NCI-H2029 treated with DMSO at 0.1 percent for 48 hours (cell line): ENCODE measurements at regions not wholly inside any gene's neighbourhood (a gene's known extent, or its start where the extent isn't known, plus 50 kb on each side); places are given as distances from the start of the nearest gene placed in this dataset.
"Not testable (repeated sequence)": the region's sequence is repeated elsewhere in the genome, so short reads cannot be mapped to it uniquely, and the experiment has no call there.

Experiments used
- DNase-seq: peaks from one replicate; lab custom pipeline; 2025; lab: John Stamatoyannopoulos, UW

- DNase-seq, result no peak
Measured at GRCh38 chr2:83874712-83875430, 584.2 kb downstream of the SUCLG1 start.

- no peak for DNase-seq
Measured at GRCh38 chr2:83874066-83874465, 585.0 kb downstream of the SUCLG1 start.

DNA sequence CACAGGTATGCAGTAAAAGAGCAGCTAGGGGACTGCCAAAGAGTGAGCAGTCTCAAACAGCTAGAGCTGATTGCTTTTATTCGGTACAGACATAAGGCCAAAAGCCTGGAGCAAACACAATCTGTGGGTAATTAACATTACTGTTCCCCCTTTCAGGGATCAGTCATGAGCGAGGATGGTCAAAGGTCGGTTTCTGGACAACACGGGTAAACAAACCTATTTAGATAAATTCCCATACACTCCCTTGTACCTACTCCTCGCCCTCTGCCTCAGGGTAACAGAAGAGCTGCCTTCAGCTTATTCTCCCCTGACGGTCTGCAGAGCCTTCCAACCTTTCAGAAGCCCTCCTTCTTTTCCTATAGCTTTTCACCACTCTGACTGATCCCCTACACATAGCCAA lies 586.0 kb downstream of the SUCLG1 start:
- no peak for DNase-seq

DNA sequence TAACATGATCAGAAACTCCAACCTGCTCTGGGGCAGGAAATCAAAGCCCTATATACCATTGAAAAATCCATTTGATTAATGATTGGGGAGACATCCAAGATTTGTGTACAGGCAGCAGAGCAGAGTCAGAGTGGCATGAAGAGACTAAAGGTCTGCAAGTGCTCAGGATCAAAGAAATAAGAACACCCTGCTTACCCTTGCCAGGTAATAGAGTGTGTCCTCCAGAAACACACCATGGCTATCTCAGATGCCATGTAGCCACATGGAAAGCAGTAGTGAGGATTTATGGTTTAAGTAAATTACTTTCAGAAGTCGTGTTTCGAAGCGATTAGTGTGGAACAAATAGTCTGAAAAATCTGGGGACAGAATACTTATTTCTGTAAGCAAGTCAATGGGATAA lies 592.9 kb downstream of the SUCLG1 start:
- no peak for DNase-seq

GRCh38 chr2:83862600-83862999 lies 596.5 kb downstream of the SUCLG1 start:
- no peak for DNase-seq

DNA sequence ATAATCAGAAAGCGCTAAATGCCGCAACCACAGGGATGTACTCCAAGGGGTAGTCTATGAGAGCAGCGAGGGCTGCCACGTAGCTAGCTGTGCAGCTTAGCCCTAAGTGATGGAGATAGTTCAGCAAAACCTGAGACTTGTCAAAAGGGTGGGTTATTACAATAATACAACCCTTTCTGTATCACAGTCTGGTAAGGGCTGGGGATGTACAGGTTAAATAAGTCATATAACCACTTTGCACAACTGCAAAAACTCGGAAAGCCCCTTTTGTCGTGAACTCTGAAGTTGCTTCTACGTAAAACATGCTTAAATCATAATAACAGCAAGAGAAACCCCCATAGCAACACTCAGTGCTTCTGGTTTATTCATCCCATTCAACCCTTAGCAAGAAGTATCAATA lies 598.8 kb downstream of the SUCLG1 start:
- no peak for DNase-seq

DNA sequence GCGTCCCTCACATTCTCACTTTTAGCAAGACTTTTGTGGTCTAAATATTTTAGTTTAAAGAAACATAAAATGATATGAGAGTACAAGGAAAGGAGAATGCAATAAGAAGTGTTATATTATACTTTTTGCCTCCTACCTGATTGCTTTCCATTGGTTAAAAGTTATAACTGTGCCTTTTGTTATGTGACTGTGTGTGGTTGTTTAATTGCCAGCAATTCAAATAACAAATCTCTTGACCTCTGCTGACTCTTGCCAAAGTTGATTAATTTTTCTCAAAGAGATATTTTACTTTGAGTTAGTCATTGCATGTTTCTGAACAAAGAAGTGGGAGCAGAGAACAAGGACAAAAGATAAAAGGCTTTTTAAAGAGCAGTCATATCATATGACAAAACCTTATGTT lies 599.5 kb downstream of the SUCLG1 start:
- no peak for DNase-seq

- no peak for DNase-seq
Measured at GRCh38 chr2:83851066-83851465, 608.0 kb downstream of the SUCLG1 start.

DNA sequence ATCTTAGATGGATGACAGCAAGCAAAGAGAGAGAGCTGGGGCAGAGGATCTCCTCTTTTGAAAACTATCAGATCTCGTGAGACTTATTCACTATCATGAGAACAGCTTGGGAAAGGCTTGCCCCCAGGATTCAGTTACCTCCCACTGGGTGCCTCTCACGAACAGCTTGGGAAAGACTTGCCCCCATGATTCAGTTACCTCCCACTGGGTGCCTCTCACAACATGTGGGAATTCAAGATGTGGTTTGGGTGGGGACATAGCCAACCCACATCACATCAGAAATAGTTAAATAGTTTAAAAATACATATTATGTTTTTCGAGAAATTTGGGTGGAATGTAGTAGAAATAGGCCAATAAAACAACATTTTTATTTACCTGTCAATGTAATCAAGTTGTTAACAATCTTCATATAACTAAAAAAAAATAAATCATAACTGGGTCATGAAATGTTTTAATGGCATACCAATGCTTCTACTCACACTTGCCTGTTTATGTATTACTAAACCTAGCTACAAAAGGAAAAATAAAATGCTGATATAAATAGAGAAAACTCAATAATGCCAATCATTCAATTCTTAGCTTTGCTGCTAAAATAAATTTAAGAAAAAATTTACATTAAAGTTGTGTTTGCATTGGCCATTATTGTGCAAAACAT lies 608.9 kb downstream of the SUCLG1 start:
- no peak for DNase-seq

DNA sequence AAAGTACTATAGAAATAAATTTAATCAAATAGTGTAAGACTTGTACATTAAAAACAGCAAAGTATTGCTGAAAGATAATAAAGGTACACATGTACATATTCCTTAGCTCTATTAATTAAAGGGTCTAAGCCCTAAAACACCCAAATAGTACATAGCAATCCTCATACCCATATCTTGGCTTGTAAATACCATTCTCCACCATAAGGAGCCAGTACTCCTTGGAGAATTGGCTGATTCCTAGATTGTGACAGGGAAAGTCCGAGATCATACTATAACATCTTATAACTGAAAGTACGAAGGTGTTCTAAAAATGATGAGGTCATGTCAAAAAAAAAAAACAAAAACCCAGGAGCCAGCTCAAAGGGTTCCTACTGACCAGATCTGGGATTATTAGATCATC lies 614.6 kb downstream of the SUCLG1 start:
- DNase-seq, result no peak

GRCh38 chr2:83842421-83842820 lies 616.7 kb downstream of the SUCLG1 start:
- DNase-seq, result no peak

DNA sequence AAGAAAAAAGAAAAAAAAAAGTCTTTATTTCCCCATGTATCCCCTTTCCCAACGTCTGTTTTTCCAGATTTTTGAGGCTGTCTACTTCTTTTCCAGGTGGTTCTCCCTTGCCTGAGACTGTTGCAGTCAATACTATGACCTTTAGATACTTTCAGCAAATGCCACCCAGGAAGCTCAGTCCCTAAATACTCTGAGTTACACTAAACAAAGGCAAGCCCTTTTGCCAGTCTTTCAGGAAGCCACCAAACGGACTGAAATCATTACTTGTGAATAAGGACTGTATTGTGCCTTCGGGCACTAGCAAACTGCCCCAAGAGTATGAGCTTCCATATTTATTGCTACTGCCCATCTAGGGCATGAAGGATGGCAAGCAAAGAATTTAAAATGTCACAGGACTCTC lies 621.3 kb downstream of the SUCLG1 start:
- DNase-seq, result no peak

DNA sequence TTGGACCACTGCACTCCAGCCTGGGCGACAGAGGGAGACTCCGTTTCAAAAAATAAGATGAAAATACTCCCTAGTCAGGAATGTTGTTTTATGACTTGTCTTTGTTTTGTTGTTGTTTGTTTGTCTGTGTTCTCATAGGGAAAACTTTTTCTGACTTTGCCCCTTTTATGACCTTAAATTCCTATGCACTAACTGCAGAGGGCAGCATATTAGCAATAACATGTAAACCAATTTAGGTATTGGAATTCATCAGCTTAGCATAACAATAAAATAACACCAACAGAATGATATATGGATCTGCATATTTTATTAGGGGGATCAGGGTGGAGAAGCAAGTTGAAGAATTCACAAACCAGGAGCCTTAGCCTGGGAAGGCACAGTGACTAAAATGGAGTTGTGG lies 631.5 kb downstream of the SUCLG1 start:
- DNase-seq, result no peak

DNA sequence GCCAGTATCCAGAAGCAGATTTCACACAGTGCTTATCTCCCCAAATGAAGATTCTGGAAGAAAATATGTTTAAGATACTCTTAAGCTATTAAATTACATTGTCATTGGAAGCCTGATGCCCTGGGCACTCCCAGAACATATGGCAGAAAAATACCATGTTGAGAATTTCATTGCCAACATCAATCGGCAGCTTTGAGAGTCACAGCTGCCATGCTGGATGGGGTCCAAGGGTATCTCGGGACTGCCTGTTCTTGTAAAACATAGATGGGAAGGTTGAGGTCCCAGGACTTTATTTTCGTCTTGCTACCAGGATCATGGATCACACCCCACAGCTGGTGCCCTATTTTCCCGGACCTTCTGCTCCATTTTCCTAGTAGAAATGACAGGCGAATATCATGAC lies 632.5 kb downstream of the SUCLG1 start:
- DNase-seq, result no peak

GRCh38 chr2:83823229-83823628 lies 635.9 kb downstream of the SUCLG1 start:
- DNase-seq, result peak; percentile 22

DNA sequence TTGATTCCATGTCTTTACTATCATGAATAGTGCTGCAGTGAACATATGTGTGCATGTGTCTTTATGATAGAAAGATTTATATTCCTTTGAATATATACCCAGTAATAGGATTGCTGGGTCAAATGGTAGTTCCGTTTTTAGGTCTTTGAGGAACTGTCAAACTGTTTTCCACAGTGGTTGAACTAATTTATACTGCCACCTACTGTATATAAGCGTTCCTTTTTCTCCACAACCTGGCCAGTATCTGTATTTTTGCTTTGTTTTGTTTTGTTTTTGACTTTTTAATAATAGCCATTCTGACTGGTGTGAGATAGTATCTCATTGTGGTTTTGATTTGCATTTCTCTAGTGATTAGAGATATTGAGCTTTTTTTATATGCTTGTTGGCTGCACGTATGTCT lies 641.6 kb downstream of the SUCLG1 start:
- DNase-seq, result peak; percentile 5

DNA sequence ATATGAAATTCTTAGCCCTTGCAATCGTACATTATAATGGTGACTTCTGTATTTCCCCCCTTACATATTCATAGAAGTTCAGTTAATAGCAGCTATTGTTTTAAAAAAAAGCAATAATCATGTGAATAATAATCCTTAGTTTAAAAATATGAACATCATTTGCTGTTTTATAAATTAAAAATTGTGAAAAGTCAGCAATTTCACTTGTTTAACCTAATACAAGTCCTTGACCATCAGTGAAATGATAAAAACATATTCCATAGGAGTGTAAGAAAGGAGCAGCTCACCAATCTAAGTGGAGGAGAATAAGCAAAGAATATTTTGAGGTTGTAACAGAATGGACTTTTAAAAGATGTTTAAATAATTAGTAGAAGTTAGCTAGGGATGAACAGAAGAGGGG lies 650.2 kb downstream of the SUCLG1 start:
- DNase-seq, result no peak

DNA sequence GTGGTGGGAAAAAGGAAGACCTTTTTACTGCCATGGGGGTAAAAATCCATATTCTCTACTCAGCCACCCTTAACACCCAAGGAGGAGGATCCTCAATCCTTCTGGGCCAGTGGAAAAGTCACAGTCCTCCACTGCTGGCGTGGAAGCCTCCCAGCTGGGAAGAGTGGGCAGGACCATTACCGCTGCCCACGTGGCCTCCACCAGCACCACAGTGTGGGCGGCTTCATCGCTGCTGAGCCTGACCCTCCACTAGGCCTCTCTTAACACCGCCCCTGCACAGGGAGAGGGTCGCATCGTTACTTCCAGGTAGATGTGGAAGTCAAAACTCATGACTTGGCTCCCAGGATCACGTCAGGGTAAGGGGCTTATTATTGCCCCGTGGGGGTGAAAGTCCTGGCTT lies 656.5 kb downstream of the SUCLG1 start:
- DNase-seq, result no peak

- no peak for DNase-seq
Measured at GRCh38 chr2:83795777-83796176, 663.3 kb downstream of the SUCLG1 start.

GRCh38 chr2:83790467-83790866 lies 668.6 kb downstream of the SUCLG1 start:
- not testable (repeated sequence) for DNase-seq

- DNase-seq, result not testable (repeated sequence)
Measured at GRCh38 chr2:83789674-83790073, 669.4 kb downstream of the SUCLG1 start.

DNA sequence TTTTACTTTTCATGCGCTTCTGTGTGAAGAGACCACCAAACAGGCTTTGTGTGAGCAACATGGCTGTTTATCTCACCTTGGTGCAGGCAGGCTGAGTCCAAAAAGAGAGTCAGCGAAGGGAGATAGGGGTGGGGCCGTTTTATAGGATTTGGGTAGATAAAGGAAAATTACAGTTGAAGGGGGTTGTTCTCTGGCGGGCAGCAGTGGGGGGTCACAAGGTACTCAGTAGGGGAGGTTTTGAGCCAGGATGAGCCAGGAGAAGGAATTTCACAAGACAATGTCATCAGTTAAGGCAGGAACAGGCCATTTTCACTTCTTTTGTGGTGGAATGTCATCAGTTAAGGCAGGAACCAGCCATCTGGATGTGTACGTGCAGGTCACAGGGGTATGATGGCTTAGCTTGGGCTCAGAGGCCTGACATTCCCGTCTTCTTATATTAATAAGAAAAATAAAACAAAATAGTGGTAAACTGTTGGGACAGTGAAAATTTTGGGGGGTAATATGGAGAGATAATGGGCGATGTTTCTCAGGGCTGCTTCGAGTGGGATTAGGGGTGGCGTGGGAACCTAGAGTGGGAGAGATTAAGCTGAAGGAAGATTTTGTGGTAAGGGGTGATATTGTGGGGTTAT lies 670.0 kb downstream of the SUCLG1 start:
- DNase-seq, result not testable (repeated sequence)

- no peak for DNase-seq
Measured at GRCh38 chr2:83787189-83787588, 671.9 kb downstream of the SUCLG1 start.
